Upper lobe of right lung (tissue), 1 donor: ENCODE measurements at regions not wholly inside any gene's neighbourhood (a gene's known extent, or its start where the extent isn't known, plus 50 kb on each side); places are given as distances from the start of the nearest gene placed in this dataset.

Experiments
- ATAC-seq: fragments of 200-7000 bp; cut with Tn5 transposase; one replicate; pipeline ENCODE4 v1.9.1; 2020; ENCODE audit warnings: mild to moderate bottlenecking, moderate library complexity
- DNase-seq: peaks from one replicate; pipeline ENCODE4 v3.0.0-alpha.2; 2020
- H3K27ac ChIP-seq: fragments of 200-600 bp; one replicate; pipeline ENCODE4 v1.8.0; 2022
- H3K27me3 ChIP-seq: fragments of 200-600 bp; one replicate; pipeline ENCODE4 v1.8.0; 2022; ENCODE audit warnings: mild to moderate bottlenecking
- H3K36me3 ChIP-seq: fragments of 200-600 bp; one replicate; pipeline ENCODE4 v1.8.0; 2022
- H3K4me1 ChIP-seq: fragments of 200-600 bp; one replicate; pipeline ENCODE4 v1.8.0; 2022
- H3K4me3 ChIP-seq: fragments of 200-600 bp; one replicate; pipeline ENCODE4 v1.8.0; 2022; ENCODE audit warnings: mild to moderate bottlenecking
- H3K9me3 ChIP-seq: fragments of 200-600 bp; one replicate; pipeline ENCODE4 v1.8.0; 2022
- CTCF ChIP-seq: fragments of 200-600 bp; IDR thresholded peaks from one replicate; pipeline ENCODE4 v1.8.0; 2022; ENCODE audit warnings: antibody characterized with exemption
- intact Hi-C: fragments of 100-400 bp; cut with DNase I; formaldehyde crosslinking; loops from one replicate; pipeline ENCODE4 v1.11.0; 2022
- donor health status: DM: no; HTN: yes; CAD: no; lungs with severe emphysema.

GRCh38 chr10:83852146-83852545, 287.2 kb upstream of the GHITM start:
- intact Hi-C loops: no loop called here
- TF ChIP-seq CTCF: no peak
- Histone ChIP-seq H3K27ac (no peak overlapping the region), H3K4me1 (no peaks in the 10 kb centered on the region), H3K9me3 (no peaks in the 10 kb centered on the region), H3K27me3 (no peaks in the 10 kb centered on the region), H3K36me3 (no peaks in the 10 kb centered on the region), H3K4me3 (no peak overlapping the region)
- DNase-seq (no peak), ATAC-seq (no peak)

GRCh38 chr10:83862723-83863122, 276.6 kb upstream of the GHITM start:
- Histone ChIP-seq H3K27ac (no peak overlapping the region), H3K27me3 (no peaks in the 10 kb centered on the region), H3K9me3 (no peaks in the 10 kb centered on the region), H3K36me3 (no peaks in the 10 kb centered on the region), H3K4me3 (no peak overlapping the region), H3K4me1 (no peaks in the 10 kb centered on the region)
- no peak for ATAC-seq
- TF ChIP-seq CTCF: no peak
- DNase-seq: no peak
- intact Hi-C loops: no loop called here

GRCh38 chr10:83863283-83863966, 275.9 kb upstream of the GHITM start:
- TF ChIP-seq CTCF: no peak
- intact Hi-C loops: no loop called here
- Histone ChIP-seq H3K9me3 (no peaks in the 10 kb centered on the region), H3K27me3 (no peaks in the 10 kb centered on the region), H3K27ac (no peak overlapping the region), H3K36me3 (no peaks in the 10 kb centered on the region), H3K4me3 (no peak overlapping the region), H3K4me1 (no peaks in the 10 kb centered on the region)
- DNase-seq (no peak), ATAC-seq (no peak)

- intact Hi-C loops: no loop called here
- no peaks in the 10 kb centered on the region for H3K9me3 ChIP-seq
- no peak for ATAC-seq
- no peak for DNase-seq
- no peak overlapping the region for H3K27ac ChIP-seq
- TF ChIP-seq CTCF: no peak
- H3K4me1 ChIP-seq: no peaks in the 10 kb centered on the region
- no peak overlapping the region for H3K4me3 ChIP-seq
- no peaks in the 10 kb centered on the region for H3K27me3 ChIP-seq
- H3K36me3 ChIP-seq: no peaks in the 10 kb centered on the region
These were observed 269.4 kb upstream of the GHITM start for GRCh38 chr10:83869898-83870297.

GRCh38 chr10:83871187-83872081, 267.9 kb upstream of the GHITM start:
- Histone ChIP-seq H3K27me3 (no peaks in the 10 kb centered on the region), H3K9me3 (no peaks in the 10 kb centered on the region), H3K4me1 (no peaks in the 10 kb centered on the region), H3K27ac (no peak overlapping the region), H3K4me3 (no peak overlapping the region), H3K36me3 (no peaks in the 10 kb centered on the region)
- DNase-seq (peak; percentile 74), ATAC-seq (peak; percentile 94)
- no peak for TF ChIP-seq CTCF
- intact Hi-C loops: no loop called here
